ENCODE measurements at regions not wholly inside any gene's neighbourhood (a gene's known extent, or its start where the extent isn't known, plus 50 kb on each side); places are given as distances from the start of the nearest gene placed in this dataset.

- DNase-seq (ENCODE audit: low read depth in 1 of 2, low spot score in 1 of 2): no peak
- H3K27ac ChIP-seq (replicated peaks): no peak overlapping the region
- TF ChIP-seq REST (IDR thresholded peaks at IDR 0.05; ENCODE audit: insufficient replicate concordance, low read depth) (no peak), CTCF (IDR thresholded peaks at IDR 0.05; ENCODE audit: insufficient read depth, low read length) (no peak), SPI1 (IDR thresholded peaks at IDR 0.05; ENCODE audit: borderline replicate concordance, low read depth) (no peak), POLR2AphosphoS5 (IDR thresholded peaks at IDR 0.05; ENCODE audit: low read depth) (no peak)
- H3K4me3 ChIP-seq (replicated peaks; ENCODE audit: insufficient read depth, low read length): no peak overlapping the region
- no peaks in the 10 kb centered on the region for H3K27me3 ChIP-seq (ENCODE audit: insufficient read depth, poor library complexity, severe bottlenecking)
These were observed 286.8 kb downstream of the ARL6IP6 start for GRCh38 chr2:153005071-153005730.

GRCh38 chr2:153004627-153005026, 286.2 kb downstream of the ARL6IP6 start:
- DNase-seq (ENCODE audit: low read depth in 1 of 2, low spot score in 1 of 2): no peak
- H3K27ac ChIP-seq (replicated peaks): no peak overlapping the region
- TF ChIP-seq GABPA (IDR thresholded peaks at IDR 0.05; ENCODE audit: low read depth) (no peak), POLR2AphosphoS5 (IDR thresholded peaks at IDR 0.05; ENCODE audit: low read depth) (no peak), REST (IDR thresholded peaks at IDR 0.05; ENCODE audit: insufficient replicate concordance, low read depth) (no peak), SPI1 (IDR thresholded peaks at IDR 0.05; ENCODE audit: borderline replicate concordance, low read depth) (no peak), CTCF (IDR thresholded peaks at IDR 0.05; ENCODE audit: insufficient read depth, low read length) (no peak)
- H3K27me3 ChIP-seq (ENCODE audit: insufficient read depth, poor library complexity, severe bottlenecking): no peaks in the 10 kb centered on the region
- H3K4me3 ChIP-seq (replicated peaks; ENCODE audit: insufficient read depth, low read length): no peak overlapping the region

DNA sequence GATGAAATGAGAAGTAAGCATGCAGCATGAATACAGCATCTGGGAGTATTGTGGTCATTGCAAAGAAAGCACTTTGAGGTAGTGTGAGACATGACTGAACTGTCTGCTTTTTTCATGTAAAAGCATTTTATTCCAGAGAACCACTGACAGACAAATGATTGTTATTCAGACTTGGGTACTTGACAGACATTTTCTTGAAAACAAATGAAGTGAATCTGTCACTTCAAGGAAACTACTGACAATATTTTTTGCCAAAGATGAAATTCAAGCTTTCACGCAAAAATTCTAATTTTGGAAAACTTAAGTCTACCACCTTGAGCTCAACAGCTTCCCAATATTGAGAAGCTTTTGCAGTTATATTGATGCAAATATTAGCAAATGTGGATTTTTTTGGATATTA, 255.7 kb downstream of the ARL6IP6 start:
- DNase-seq (ENCODE audit: low read depth in 1 of 2, low spot score in 1 of 2): no peak
- TF ChIP-seq SPI1 (IDR thresholded peaks at IDR 0.05; ENCODE audit: borderline replicate concordance, low read depth) (no peak), REST (IDR thresholded peaks at IDR 0.05; ENCODE audit: insufficient replicate concordance, low read depth) (no peak), POLR2AphosphoS5 (IDR thresholded peaks at IDR 0.05; ENCODE audit: low read depth) (no peak), GABPA (IDR thresholded peaks at IDR 0.05; ENCODE audit: low read depth) (no peak), CTCF (IDR thresholded peaks at IDR 0.05; ENCODE audit: insufficient read depth, low read length) (no peak)
- Histone ChIP-seq H3K4me3 (replicated peaks; ENCODE audit: insufficient read depth, low read length) (no peak overlapping the region), H3K27ac (replicated peaks) (no peak overlapping the region), H3K27me3 (ENCODE audit: insufficient read depth, poor library complexity, severe bottlenecking) (no peaks in the 10 kb centered on the region)

All from HL-60 (cell line).